HG02623 (cell line): ENCODE measurements at regions not wholly inside any gene's neighbourhood (a gene's known extent, or its start where the extent isn't known, plus 50 kb on each side); places are given as distances from the start of the nearest gene placed in this dataset.

ENCODE experiments used
- ATAC-seq: cut with Tn5 transposase; IDR thresholded peaks from one replicate; pipeline ENCODE4 v1.9.1; 2021; ENCODE audit warnings: moderate library complexity; ENCODE audit not compliant: unreplicated experiment

GRCh38 chr18:61225336-61225735 lies 107.9 kb upstream of the CDH20 start:
- no peak for ATAC-seq

DNA sequence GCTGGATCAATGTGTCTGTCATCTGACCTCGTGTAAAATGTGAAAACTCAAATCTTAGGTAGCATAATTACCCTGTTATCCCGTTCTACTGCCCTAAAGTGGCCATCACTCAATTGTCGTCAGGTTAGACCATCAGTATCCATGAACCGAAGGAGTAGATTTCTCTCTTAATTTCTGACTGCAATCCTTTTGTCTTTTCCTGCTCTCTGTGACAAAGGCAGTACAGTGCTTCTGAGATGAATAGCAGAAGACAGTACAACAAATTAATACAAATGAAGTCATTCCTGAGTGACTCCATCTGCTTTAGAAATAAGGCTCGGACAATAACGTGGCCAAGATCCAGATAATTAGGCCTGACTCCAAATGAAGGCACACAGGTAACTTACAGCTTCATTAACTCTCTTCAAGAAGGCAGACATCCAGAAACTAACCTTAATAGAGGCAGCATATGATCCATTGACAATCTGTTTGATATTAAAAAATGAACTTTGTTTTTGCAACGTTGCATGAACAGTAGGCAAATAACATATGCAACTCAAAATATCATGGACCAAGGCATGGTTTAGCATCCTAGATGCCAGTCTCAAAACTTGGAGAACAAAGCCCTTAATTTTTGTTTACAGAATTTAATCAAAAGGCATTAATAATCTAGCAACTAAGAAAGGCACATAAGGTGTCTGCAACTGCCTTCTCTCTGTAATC lies 96.7 kb upstream of the CDH20 start:
- ATAC-seq: no peak

- no peak for ATAC-seq
These were observed 95.7 kb upstream of the CDH20 start for GRCh38 chr18:61237529-61237928.

GRCh38 chr18:61239051-61239450 lies 94.2 kb upstream of the CDH20 start:
- no peak for ATAC-seq

DNA sequence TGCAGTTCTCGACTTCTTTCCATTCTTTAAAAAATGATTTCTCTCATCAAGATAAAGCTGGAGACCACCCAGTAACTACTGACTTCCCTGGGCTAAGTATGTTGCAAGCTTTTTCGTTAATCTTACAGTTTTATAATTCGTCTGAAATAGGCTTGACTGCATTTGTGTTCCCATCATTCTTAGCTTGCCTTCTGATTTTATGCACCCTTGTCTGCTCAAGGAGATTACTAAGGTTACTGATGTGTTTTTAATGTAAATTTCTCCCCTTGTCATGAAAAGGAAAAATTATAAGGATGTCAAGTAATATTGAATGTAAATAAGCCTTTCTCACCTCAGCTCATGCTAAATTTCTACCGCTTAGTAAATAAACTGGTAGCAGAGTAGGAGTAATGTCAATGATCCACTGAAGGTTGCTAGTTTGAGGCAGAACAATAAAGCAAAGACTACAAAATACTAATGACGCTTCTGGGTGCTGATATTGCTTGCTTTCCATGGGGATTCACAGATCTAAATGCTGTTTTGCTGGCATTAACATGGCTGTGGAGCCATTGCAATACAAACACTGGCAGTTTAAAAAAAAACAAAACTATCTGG lies 91.9 kb upstream of the CDH20 start:
- ATAC-seq: no peak

- ATAC-seq: no peak
These were observed 88.6 kb upstream of the CDH20 start for GRCh38 chr18:61244632-61245031.

- ATAC-seq: no peak
These were observed 88.0 kb upstream of the CDH20 start for GRCh38 chr18:61245276-61245675.

GRCh38 chr18:61248589-61248988 lies 84.6 kb upstream of the CDH20 start:
- no peak for ATAC-seq

GRCh38 chr18:61256291-61256690 lies 76.9 kb upstream of the CDH20 start:
- ATAC-seq: no peak

DNA sequence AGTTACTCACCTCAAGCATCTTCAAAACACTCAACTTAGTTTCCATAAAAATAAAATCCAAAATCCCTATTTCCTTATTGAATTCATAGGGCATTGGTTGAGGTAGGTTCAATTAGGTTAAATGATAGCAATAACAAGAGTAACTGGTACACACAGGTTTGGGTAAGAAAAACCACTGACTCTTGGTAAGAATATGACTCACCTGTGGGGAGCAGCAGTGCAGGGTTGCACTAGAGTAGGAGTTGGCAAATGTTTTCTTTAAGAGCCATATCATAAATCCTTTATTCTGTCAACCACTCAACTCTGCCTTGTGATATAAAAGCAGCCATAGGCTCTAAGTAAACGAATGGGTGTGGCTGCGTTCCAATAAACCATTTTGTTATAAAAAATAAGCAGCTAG lies 71.4 kb upstream of the CDH20 start:
- ATAC-seq: no peak

DNA sequence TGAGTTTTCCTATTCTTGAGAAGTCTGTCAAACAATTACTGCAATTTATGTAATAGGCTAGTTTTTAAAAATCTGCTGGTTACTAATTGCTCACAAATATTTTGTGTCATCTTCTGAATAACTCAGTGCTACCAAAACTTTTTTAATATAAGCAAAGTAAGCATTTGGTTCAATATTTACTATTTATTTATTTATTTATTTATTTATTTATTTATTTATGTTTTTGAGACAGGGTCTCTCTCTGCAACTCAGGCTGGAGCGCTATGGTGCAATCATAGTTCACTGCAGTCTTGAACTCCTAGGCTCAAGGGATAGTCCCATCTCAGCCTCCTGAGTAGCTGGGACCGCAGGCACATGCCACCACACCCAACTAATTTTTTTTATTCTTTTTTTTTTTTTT lies 60.4 kb upstream of the CDH20 start:
- ATAC-seq: no peak

GRCh38 chr18:61273533-61273932 lies 59.7 kb upstream of the CDH20 start:
- no peak for ATAC-seq

- no peak for ATAC-seq
These were observed 58.7 kb upstream of the CDH20 start for GRCh38 chr18:61274416-61274960.

GRCh38 chr18:61277808-61278207 lies 55.4 kb upstream of the CDH20 start:
- no peak for ATAC-seq

- ATAC-seq: no peak
These were observed 51.8 kb upstream of the CDH20 start for GRCh38 chr18:61281431-61281830.

DNA sequence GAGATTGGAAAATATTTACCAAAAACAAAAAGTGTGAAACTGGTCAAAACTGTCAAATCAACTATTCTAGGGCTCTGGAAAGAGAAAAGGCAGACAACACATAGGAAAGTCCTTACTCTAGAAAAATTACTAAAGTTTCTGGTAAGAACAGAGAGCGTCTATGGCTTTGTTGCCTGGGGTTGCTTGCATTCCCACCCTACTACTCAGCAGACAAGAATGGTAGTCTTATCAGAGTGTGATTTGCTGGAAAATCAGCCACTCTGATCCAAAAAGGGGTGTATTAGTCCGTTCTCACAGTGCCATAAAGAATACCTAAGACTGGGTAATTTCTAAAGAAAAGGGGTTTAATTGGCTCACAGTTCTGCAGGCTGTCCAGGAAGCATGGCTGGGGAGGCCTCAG lies 50.3 kb upstream of the CDH20 start:
- no peak for ATAC-seq
